H1 (cell line): ENCODE measurements at regions not wholly inside any gene's neighbourhood (a gene's known extent, or its start where the extent isn't known, plus 50 kb on each side); places are given as distances from the start of the nearest gene placed in this dataset.

Experiments used
- CTCF ChIA-PET: fragments of 300-600 bp; sonication (Branson Sonifier 250); formaldehyde crosslinking; loops from one replicate; lab custom pipeline; 2021; ENCODE audit not compliant: partially characterized antibody; lab: Charles Lee
- POLR2A ChIA-PET: fragments of 300-600 bp; sonication (Branson Sonifier 250); formaldehyde crosslinking; loops from one replicate; lab custom pipeline; 2021; ENCODE audit warnings: inconsistent platforms; ENCODE audit not compliant: partially characterized antibody; lab: Charles Lee
- DNase-seq, 2 experiments: peaks; one replicate each; pipeline versions ENCODE4 v3.0.0 to v3.0.0-alpha.2; 2010 to 2022; ENCODE audit warnings: low spot score in 2 of 2, low read depth in 1 of 2, mixed read lengths in 1 of 2
- FAIRE-seq: peaks from 2 replicates; lab custom pipeline; 2011; peaks lifted over from hg19 to GRCh38; lab: Jason Lieb, UNC
- H2AFZ ChIP-seq: 2 replicates; pipeline ENCODE4 v1.8.1; 2012; ENCODE audit warnings: low read length, inconsistent platforms
- H2AK5ac ChIP-seq: 2 replicates; pipeline ENCODE4 v1.6.1; 2013; ENCODE audit warnings: low read depth, low read length
- H2BK120ac ChIP-seq: replicated peaks from 2 replicates; pipeline ENCODE3; 2013; ENCODE audit warnings: low read depth, low read length, inconsistent platforms
- H2BK12ac ChIP-seq: 2 replicates; pipeline ENCODE4 v1.6.1; 2013; ENCODE audit warnings: low read depth, low read length
- H2BK15ac ChIP-seq: 2 replicates; pipeline ENCODE4 v1.6.1; 2013; ENCODE audit warnings: low read length
- H2BK20ac ChIP-seq: 2 replicates; pipeline ENCODE4 v1.6.1; 2013; ENCODE audit warnings: low read length
- H2BK5ac ChIP-seq: 2 replicates; pipeline ENCODE4 v1.6.1; 2013; ENCODE audit warnings: low read depth, low read length
- H3K14ac ChIP-seq: 2 replicates; pipeline ENCODE4 v1.6.1; 2013; ENCODE audit warnings: inconsistent platforms; ENCODE audit not compliant: insufficient read length
- H3K18ac ChIP-seq: 2 replicates; pipeline ENCODE4 v1.6.1; 2013; ENCODE audit warnings: low read length; ENCODE audit errors: extremely low read depth
- H3K23ac ChIP-seq: 2 replicates; pipeline ENCODE4 v1.6.1; 2013; ENCODE audit warnings: inconsistent platforms; ENCODE audit not compliant: insufficient read length
- H3K23me2 ChIP-seq: 2 replicates; pipeline ENCODE4 v1.6.1; 2013; ENCODE audit warnings: low read depth, low read length
- H3K27ac ChIP-seq: 2 replicates; pipeline ENCODE4 v1.6.1; 2011; ENCODE audit warnings: low read depth, low read length, inconsistent platforms
- H3K27me3 ChIP-seq, 4 experiments: replicated peaks in 1 of 4; 1 replicate in 1 of 4; 2 replicates in 3 of 4; pipeline versions ENCODE4 v1.6.1 to v1.8.1; 2011 to 2013; ENCODE audit warnings: low read length in 3 of 4, mild to moderate bottlenecking in 3 of 4, inconsistent platforms in 2 of 4, mixed read lengths in 2 of 4, moderate library complexity in 1 of 4; ENCODE audit not compliant: control insufficient read depth in 3 of 4, insufficient read depth in 3 of 4; ENCODE audit errors: extremely low read depth in 1 of 4
- H3K36me3 ChIP-seq, 4 experiments: 2 replicates each; pipeline versions ENCODE4 v1.6.1 to v1.8.1; 2011 to 2013; ENCODE audit warnings: mild to moderate bottlenecking in 4 of 4, low read length in 3 of 4, moderate library complexity in 2 of 4, control low read depth in 1 of 4, inconsistent platforms in 1 of 4; ENCODE audit not compliant: insufficient read depth in 4 of 4, control insufficient read depth in 2 of 4
- H3K4ac ChIP-seq: replicated peaks from 2 replicates; pipeline ENCODE3; 2013; ENCODE audit warnings: low read length, low read depth, mixed read lengths, inconsistent platforms; ENCODE audit not compliant: insufficient read length
- H3K4me1 ChIP-seq, 4 experiments: replicated peaks in 1 of 4; 1 replicate in 1 of 4; 2 replicates in 3 of 4; pipeline versions ENCODE4 v1.6.1 to v1.8.1; 2011 to 2013; ENCODE audit warnings: low read length in 3 of 4, inconsistent platforms in 2 of 4, mixed read lengths in 1 of 4; ENCODE audit not compliant: insufficient read depth in 4 of 4, control insufficient read depth in 3 of 4
- H3K4me2 ChIP-seq, 2 experiments: 2 replicates each; pipeline versions ENCODE4 v1.6.1 to v1.8.1; 2011 to 2013; ENCODE audit warnings: low read depth in 2 of 2, low read length in 2 of 2, control low read depth in 1 of 2, inconsistent platforms in 1 of 2, mild to moderate bottlenecking in 1 of 2; ENCODE audit not compliant: insufficient read depth in 1 of 2
- H3K4me3 ChIP-seq, 4 experiments: fragments of 200-600, 300-600 bp in 1 of 4; sonication (generic), shearing (Covaris generic), sonication (Bioruptor Twin) in 1 of 4; 2 replicates each; pipeline versions ENCODE4 v1.5.1 to v1.8.1; 2011 to 2016; ENCODE audit warnings: low read length in 4 of 4, low read depth in 3 of 4, control low read depth in 2 of 4, inconsistent platforms in 2 of 4, mild to moderate bottlenecking in 2 of 4, mixed read lengths in 1 of 4, moderate library complexity in 1 of 4; ENCODE audit not compliant: insufficient read depth in 2 of 4; ENCODE audit errors: extremely low read depth in 1 of 4
- H3K56ac ChIP-seq: replicated peaks from 2 replicates; pipeline ENCODE3; 2013; ENCODE audit warnings: low read depth, mild to moderate bottlenecking, mixed read lengths, low read length, inconsistent platforms; ENCODE audit not compliant: insufficient read length
- H3K79me1 ChIP-seq: 2 replicates; pipeline ENCODE4 v1.6.1; 2013; ENCODE audit warnings: low read depth, low read length, control low read depth
- H3K79me2 ChIP-seq, 2 experiments: 2 replicates each; pipeline versions ENCODE4 v1.6.1 to v1.8.1; 2012 to 2013; ENCODE audit warnings: low read length in 2 of 2, mild to moderate bottlenecking in 2 of 2, inconsistent platforms in 1 of 2; ENCODE audit not compliant: insufficient read depth in 2 of 2, control insufficient read depth in 1 of 2
- H3K9ac ChIP-seq, 4 experiments: replicated peaks in 1 of 4; 1 replicate in 1 of 4; 2 replicates in 3 of 4; pipeline versions ENCODE4 v1.6.1 to v1.8.1; 2011 to 2013; ENCODE audit warnings: low read depth in 3 of 4, low read length in 3 of 4, control low read depth in 2 of 4, mild to moderate bottlenecking in 2 of 4, moderate library complexity in 2 of 4, inconsistent platforms in 1 of 4; ENCODE audit errors: extremely low read depth in 1 of 4
- H3K9me3 ChIP-seq, 2 experiments: 2 replicates each; pipeline versions ENCODE4 v1.6.1 to v1.8.1; 2012 to 2013; ENCODE audit warnings: mild to moderate bottlenecking in 2 of 2, moderate library complexity in 2 of 2, control low read depth in 1 of 2, inconsistent platforms in 1 of 2, low read depth in 1 of 2, low read length in 1 of 2, mixed read lengths in 1 of 2; ENCODE audit not compliant: insufficient read depth in 2 of 2
- H4K20me1 ChIP-seq, 2 experiments: replicated peaks in 1 of 2; 2 replicates each; pipeline versions ENCODE3 to v1.8.1; 2011 to 2013; ENCODE audit warnings: inconsistent platforms in 2 of 2, low read length in 2 of 2, mild to moderate bottlenecking in 1 of 2; ENCODE audit not compliant: insufficient read depth in 2 of 2, control insufficient read depth in 1 of 2
- H4K5ac ChIP-seq: 2 replicates; pipeline ENCODE4 v1.6.1; 2013; ENCODE audit warnings: low read length, low read depth, mixed read lengths, inconsistent platforms; ENCODE audit not compliant: insufficient read length
- H4K8ac ChIP-seq: 2 replicates; pipeline ENCODE4 v1.8.0; 2013; ENCODE audit warnings: mild to moderate bottlenecking, moderate library complexity, low read length, inconsistent platforms; ENCODE audit not compliant: insufficient read depth; ENCODE audit errors: extremely low read depth
- H4K91ac ChIP-seq: replicated peaks from 2 replicates; pipeline ENCODE3; 2013; ENCODE audit warnings: low read length, mixed read lengths, inconsistent platforms; ENCODE audit not compliant: insufficient read length
- CBX5 ChIP-seq: fragments of 300-800, 300-1000 bp; sonication (generic); IDR thresholded peaks from 2 replicates; pipeline ENCODE4 v1.7.1; 2016; ENCODE audit warnings: antibody characterized with exemption, low read length, low read depth
- CEBPB ChIP-seq: IDR thresholded peaks from 2 replicates; pipeline ENCODE4 v1.6.1; 2012; ENCODE audit warnings: low read depth, low read length
- MAX ChIP-seq: IDR thresholded peaks from 2 replicates; pipeline ENCODE4 v1.6.1; 2012; ENCODE audit warnings: inconsistent platforms
- SUZ12 ChIP-seq: fragments of 200-600 bp; sonication (generic); IDR thresholded peaks from 2 replicates; pipeline ENCODE4 v1.6.1; 2012; ENCODE audit warnings: mild to moderate bottlenecking, inconsistent platforms, low read length, moderate library complexity, mixed read lengths
- WGBS, 2 experiments: shearing (Covaris generic) in 1 of 2; methylation state at CpG; one replicate each; pipeline versions ENCODE4 v1.1.6 to v1.1.7; 2013 to 2015; ENCODE audit warnings: low lambda C conversion rate in 2 of 2, mixed read lengths in 2 of 2, inconsistent platforms in 1 of 2, low coverage in 1 of 2, missing lambda C conversion rate in 1 of 2; ENCODE audit not compliant: insufficient replicate concordance in 2 of 2, insufficient coverage in 1 of 2, insufficient read length in 1 of 2; ENCODE audit errors: extremely low coverage in 1 of 2, missing lambda C conversion rate in 1 of 2; 5-methylcytosine and 5-hydroxymethylcytosine counted together

DNA sequence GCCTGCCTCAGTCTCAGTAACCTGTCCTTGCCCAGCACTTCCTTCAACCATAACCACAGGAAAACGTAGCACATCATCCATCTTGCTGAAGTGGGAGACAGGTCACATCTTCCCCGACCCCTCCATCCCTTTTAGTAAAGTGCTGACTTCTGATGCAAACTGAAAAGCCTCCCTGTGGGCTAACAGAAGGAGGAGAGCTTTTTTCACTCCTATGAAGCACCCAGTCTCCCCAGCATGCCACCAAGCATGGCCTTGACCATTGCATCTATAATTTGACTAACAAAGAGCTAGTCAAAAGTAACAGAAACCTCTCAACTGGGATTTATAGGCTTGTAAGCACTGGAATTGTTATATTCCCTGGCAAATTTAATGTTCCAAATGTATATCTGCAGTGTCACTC, 288.9 kb upstream of the IRAK1BP1 start:
- no peak overlapping the region for H3K14ac ChIP-seq
- DNase-seq = no peak
- FAIRE-seq = no peak

More for the DNA sequence above, 288.9 kb upstream of the IRAK1BP1 start:
- 78% methylated on average over 2 of the region's 2 CpGs; no CpG with 5 or more reads in 1 of the 2 experiments for WGBS, 2 experiments
- Histone ChIP-seq H4K91ac (no peak overlapping the region), H3K27ac (no peak overlapping the region), H3K18ac (no peak overlapping the region), H3K4me2 (no peak overlapping the region), H2AK5ac (no peak overlapping the region), H4K20me1 (no peaks in the 10 kb centered on the region), H3K4ac (no peak overlapping the region), H3K56ac (no peak overlapping the region), H2BK12ac (no peak overlapping the region), H3K23ac (no peak overlapping the region), H4K5ac (no peak overlapping the region), H2BK20ac (no peak overlapping the region), H3K4me3 (no peak overlapping the region), H2BK15ac (no peak overlapping the region), H4K8ac (no peak overlapping the region), H3K9ac (no peak overlapping the region), H3K27me3 (no peaks in the 10 kb centered on the region), H3K79me2 (no peaks in the 10 kb centered on the region), H3K79me1 (no peaks in the 10 kb centered on the region), H3K36me3 (no peaks in the 10 kb centered on the region), H2AFZ (no peak overlapping the region), H2BK120ac (no peak overlapping the region)
- ChIA-PET POLR2A (no interaction called here), CTCF (interaction anchor here (1.3 kb wide), 1 partner anchor 8 kb away, joined by 3 read pairs; no protein-coding TSS in a partner anchor)
- TF ChIP-seq CEBPB (no peak), SUZ12 (no peak), CBX5 (no peak), MAX (no peak)
- TF ChIP-seq, all 59 proteins: peak for 0
- no peak overlapping the region for H2BK5ac ChIP-seq
- no peaks in the 10 kb centered on the region; a peak in 1 of 7 replicates for H3K4me1 ChIP-seq
- H3K9me3 ChIP-seq = no peaks in the 10 kb centered on the region
- H3K23me2 ChIP-seq = no peaks in the 10 kb centered on the region
